D721Med (cell line): ENCODE measurements at regions not wholly inside any gene's neighbourhood (a gene's known extent, or its start where the extent isn't known, plus 50 kb on each side); places are given as distances from the start of the nearest gene placed in this dataset.

ENCODE experiments used
- DNase-seq: peaks from one replicate; pipeline ENCODE4 v3.0.0; 2011; ENCODE audit warnings: low spot score; ENCODE audit not compliant: insufficient read length
- FAIRE-seq: peaks from 2 replicates; lab custom pipeline; 2011; peaks lifted over from hg19 to GRCh38; lab: Jason Lieb, UNC
- TF ChIP-seq, protein P1 (sequence below): IDR thresholded peaks from 2 replicates; pipeline ENCODE4 v1.5.1; 2012; ENCODE audit warnings: mild to moderate bottlenecking, control low read depth; ENCODE audit not compliant: insufficient read depth; ENCODE audit errors: missing control alignments

DNA sequence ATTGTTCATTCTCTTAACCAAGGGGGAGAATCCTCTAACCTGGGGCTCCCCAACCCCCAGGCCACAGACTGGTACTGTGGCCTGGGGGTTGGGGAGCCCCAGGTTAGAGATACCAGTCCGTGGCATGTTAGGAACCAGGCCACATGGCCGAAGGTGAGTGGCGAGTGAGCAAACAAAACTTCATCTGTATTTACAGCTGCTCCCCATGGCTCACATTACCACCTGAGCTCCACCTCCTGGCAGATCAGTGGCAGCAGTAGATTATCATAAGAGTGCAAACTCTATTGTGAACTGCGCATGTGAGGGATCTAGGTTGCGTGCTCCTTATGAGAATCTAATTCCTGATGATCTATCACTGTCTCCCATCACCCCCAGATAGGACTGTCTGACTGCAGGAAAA, 957.2 kb upstream of the PRKX start:
- FAIRE-seq (no peak), DNase-seq (no peak)
- TF ChIP-seq, protein P1, sequence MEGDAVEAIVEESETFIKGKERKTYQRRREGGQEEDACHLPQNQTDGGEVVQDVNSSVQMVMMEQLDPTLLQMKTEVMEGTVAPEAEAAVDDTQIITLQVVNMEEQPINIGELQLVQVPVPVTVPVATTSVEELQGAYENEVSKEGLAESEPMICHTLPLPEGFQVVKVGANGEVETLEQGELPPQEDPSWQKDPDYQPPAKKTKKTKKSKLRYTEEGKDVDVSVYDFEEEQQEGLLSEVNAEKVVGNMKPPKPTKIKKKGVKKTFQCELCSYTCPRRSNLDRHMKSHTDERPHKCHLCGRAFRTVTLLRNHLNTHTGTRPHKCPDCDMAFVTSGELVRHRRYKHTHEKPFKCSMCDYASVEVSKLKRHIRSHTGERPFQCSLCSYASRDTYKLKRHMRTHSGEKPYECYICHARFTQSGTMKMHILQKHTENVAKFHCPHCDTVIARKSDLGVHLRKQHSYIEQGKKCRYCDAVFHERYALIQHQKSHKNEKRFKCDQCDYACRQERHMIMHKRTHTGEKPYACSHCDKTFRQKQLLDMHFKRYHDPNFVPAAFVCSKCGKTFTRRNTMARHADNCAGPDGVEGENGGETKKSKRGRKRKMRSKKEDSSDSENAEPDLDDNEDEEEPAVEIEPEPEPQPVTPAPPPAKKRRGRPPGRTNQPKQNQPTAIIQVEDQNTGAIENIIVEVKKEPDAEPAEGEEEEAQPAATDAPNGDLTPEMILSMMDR, result no peak

DNA sequence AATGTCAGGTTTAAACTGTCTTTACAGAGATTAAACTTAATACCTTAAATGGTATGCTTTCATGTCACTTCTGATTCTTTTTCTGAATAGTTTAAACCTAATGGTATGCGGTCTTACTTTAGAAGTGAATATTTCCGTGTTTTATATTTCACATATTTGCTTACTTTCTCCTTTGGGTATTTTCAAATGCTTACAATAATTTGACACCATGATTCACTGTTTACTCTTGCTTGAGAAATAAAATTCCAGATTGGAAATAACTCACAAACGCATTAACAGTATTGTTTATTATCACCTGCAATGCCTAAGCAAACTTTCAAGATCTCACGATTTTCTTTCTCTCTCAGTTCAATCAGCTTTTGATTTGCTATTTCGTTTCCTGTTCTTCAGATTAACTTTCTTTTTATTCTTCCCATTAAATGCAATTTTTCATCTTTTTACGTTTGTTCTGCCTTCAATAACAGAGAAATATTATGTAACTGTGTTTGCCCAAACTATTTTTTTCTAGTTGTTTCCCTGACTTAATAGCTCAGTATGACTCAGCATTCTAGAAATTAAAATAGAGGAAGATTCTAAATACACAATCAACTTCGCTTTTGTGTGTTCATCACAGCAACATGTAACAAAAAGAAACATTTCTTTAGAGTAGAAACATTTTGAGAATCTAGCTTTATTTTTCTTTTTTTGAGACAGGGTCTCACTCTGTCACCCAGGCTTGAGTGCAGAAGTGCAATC, 955.5 kb upstream of the PRKX start:
- no peak for FAIRE-seq
- TF ChIP-seq, protein P1, result no peak
- DNase-seq, result no peak

DNA sequence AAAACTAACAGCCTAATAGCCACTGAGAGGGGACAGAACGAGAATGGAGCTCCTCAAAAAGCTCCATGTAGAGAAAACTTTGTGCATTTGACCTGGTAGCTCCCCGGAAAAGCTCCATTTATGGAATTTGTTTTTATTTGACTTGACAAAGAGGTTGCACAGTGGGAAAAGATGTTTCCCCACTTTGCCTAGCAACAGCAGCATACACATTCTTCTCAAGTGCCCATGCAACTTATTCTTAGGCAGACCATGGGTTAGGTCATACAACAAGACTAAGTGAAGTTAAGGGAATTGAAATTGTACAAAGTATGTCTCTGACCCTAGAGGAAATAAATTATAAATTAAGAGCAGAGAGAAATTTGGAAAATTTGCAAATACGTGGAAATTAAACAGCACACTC, 949.6 kb upstream of the PRKX start:
- FAIRE-seq (no peak), DNase-seq (no peak)
- TF ChIP-seq, protein P1, result no peak

DNA sequence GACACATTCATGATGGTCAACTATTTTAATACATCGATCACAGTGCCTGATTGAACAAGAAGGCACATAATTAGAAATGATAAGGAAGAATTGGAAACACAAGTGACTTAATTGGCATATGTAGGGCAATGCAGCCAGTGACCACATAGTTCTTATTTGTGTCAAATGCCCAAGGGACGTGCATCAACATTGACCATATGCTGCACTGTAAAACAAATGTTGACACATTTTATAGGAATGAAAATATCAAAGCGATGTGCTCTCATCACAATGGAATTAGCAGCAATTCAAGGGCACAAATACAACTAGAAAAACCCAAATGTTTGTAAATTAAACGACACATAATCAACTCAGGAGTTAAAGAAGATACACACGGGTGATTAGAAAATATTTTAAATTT, 948.3 kb upstream of the PRKX start:
- no peak for DNase-seq
- TF ChIP-seq, protein P1, result no peak
- peak; percentile 56 for FAIRE-seq

DNA sequence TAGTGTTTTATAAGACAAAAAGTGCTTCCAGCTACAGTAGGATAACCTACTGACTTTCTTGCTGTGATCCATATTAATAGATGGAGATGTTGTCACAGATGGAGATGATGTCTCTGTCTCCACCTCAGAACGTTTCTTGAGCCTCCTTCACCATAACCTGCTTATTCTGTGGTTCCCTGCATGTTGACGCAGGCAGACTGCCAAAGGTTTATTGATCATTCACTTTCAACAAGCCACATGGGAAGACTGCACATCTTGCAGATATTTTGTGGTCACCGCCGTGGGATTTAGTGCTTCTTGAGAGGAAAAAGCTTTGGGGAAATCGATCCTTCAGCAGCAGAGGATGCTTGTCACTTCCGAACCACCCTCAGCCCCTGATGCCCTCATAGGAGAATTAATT, 943.0 kb upstream of the PRKX start:
- FAIRE-seq, result no peak
- TF ChIP-seq, protein P1, result no peak
- DNase-seq, result no peak

DNA sequence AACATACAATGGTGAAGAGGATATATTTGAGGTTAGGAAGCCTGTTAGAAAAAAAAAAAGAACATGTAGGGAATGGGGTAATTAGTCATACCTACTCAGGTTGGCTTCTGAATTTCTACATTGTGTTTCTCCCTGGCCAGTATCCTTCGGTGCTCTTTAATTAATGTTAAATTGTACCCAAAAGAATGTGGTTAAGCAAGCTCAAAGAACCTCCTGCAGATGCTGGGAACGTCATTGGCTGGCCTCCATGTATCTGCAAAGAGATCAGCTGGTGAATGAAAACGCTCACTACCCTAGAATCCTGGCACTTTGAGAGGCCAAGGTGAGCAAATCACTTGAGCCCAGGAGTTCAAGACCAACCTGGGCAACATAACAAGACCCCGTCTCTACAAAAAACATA, 942.3 kb upstream of the PRKX start:
- FAIRE-seq, result no peak
- no peak for DNase-seq
- TF ChIP-seq, protein P1, result no peak

DNA sequence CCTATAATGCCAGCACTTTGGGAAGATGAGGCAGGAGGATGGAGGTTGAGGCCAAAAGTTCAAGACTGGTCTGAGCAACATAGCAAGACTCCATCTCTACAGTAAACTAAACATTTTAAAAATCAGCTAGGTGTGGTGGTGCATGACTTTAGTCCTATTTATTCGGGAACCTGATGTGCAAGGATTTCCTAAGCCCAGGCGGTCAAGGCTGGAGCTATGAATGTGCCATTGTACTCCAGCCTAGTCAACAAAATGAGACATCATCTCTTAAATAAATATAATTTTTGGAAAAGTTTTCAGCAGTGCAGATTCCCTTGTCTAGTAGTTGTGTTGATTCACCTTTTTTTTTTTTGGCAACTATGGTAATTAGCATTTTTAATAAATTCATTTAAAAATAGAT, 928.7 kb upstream of the PRKX start:
- DNase-seq (no peak), FAIRE-seq (no peak)
- TF ChIP-seq, protein P1, result no peak
